Liver (tissue), 8 donors: ENCODE measurements at regions not wholly inside any gene's neighbourhood (a gene's known extent, or its start where the extent isn't known, plus 50 kb on each side); places are given as distances from the start of the nearest gene placed in this dataset.

Source experiments
- DNase-seq: peaks from one replicate; pipeline ENCODE4 v3.0.0-alpha.2; 2017; ENCODE audit warnings: low spot score
- H3K27ac ChIP-seq, 2 donors: one replicate each; pipeline ENCODE4 v1.7.0; 2013; ENCODE audit warnings: inconsistent platforms in 2 of 2, low read length in 2 of 2, control low read depth in 1 of 2, low read depth in 1 of 2, mild to moderate bottlenecking in 1 of 2
- H3K27me3 ChIP-seq, 4 donors: one replicate each; pipeline versions ENCODE4 v1.6.1 to v1.7.0; 2013; ENCODE audit warnings: low read length in 3 of 4, inconsistent platforms in 1 of 4, mild to moderate bottlenecking in 1 of 4, moderate library complexity in 1 of 4; ENCODE audit not compliant: control insufficient read depth in 4 of 4, insufficient read depth in 4 of 4
- H3K36me3 ChIP-seq, 4 donors: one replicate each; pipeline versions ENCODE4 v1.6.1 to v1.7.0; 2013; ENCODE audit warnings: low read length in 3 of 4, mild to moderate bottlenecking in 3 of 4, low read depth in 1 of 4, moderate library complexity in 1 of 4; ENCODE audit not compliant: control insufficient read depth in 4 of 4, insufficient read depth in 3 of 4
- H3K4me1 ChIP-seq, 4 donors: one replicate each; pipeline versions ENCODE4 v1.6.1 to v1.7.0; 2013; ENCODE audit warnings: low read length in 3 of 4, mild to moderate bottlenecking in 3 of 4, moderate library complexity in 1 of 4; ENCODE audit not compliant: control insufficient read depth in 4 of 4, insufficient read depth in 4 of 4
- H3K4me3 ChIP-seq, 3 donors: one replicate each; pipeline versions ENCODE4 v1.6.1 to v1.7.0; 2013; ENCODE audit warnings: low read length in 3 of 3, control low read depth in 1 of 3, low read depth in 1 of 3, mild to moderate bottlenecking in 1 of 3
- H3K9ac ChIP-seq, 2 donors: one replicate each; pipeline ENCODE4 v1.7.0; 2013; ENCODE audit warnings: low read length in 2 of 2, mild to moderate bottlenecking in 2 of 2, moderate library complexity in 2 of 2, control low read depth in 1 of 2, low read depth in 1 of 2
- H3K9me3 ChIP-seq, 4 donors: one replicate each; pipeline versions ENCODE4 v1.6.1 to v1.7.0; 2013; ENCODE audit warnings: low read length in 3 of 4; ENCODE audit not compliant: control insufficient read depth in 4 of 4
- EGR1 ChIP-seq, 2 donors: IDR thresholded peaks; 2 replicates each; pipeline ENCODE4 v1.6.1; 2016 to 2018; ENCODE audit warnings: antibody characterized with exemption in 2 of 2, low read depth in 2 of 2
- FOXA2 ChIP-seq: IDR thresholded peaks from 2 replicates; pipeline ENCODE4 v1.6.1; 2016; ENCODE audit warnings: antibody characterized with exemption
- GABPA ChIP-seq, 2 donors: IDR thresholded peaks in 1 of 2; conservative IDR thresholded peaks in 1 of 2; 2 replicates each; pipeline ENCODE4 v1.6.1; 2016; ENCODE audit warnings: antibody characterized with exemption in 2 of 2, mild to moderate bottlenecking in 1 of 2, moderate library complexity in 1 of 2
- HNF4A ChIP-seq, 2 donors: conservative IDR thresholded peaks; 2 replicates each; pipeline ENCODE4 v1.6.1; 2016; ENCODE audit warnings: antibody characterized with exemption in 2 of 2, mild to moderate bottlenecking in 2 of 2
- HNF4G ChIP-seq: IDR thresholded peaks from 2 replicates; pipeline ENCODE4 v1.6.1; 2016; ENCODE audit warnings: antibody characterized with exemption
- JUND ChIP-seq, 2 donors: IDR thresholded peaks; 2 replicates each; pipeline ENCODE4 v1.6.1; 2016; ENCODE audit warnings: antibody characterized with exemption in 2 of 2
- NR2F2 ChIP-seq: IDR thresholded peaks from 2 replicates; pipeline ENCODE4 v1.6.1; 2016; ENCODE audit warnings: antibody characterized with exemption
- RAD21 ChIP-seq, 2 donors: IDR thresholded peaks; 2 replicates each; pipeline ENCODE4 v1.6.1; 2016; ENCODE audit warnings: antibody characterized with exemption in 2 of 2, mild to moderate bottlenecking in 2 of 2
- RXRA ChIP-seq, 2 donors: IDR thresholded peaks; 2 replicates each; pipeline ENCODE4 v1.6.1; 2017 to 2018; ENCODE audit warnings: antibody characterized with exemption in 2 of 2, mild to moderate bottlenecking in 1 of 2
- SP1 ChIP-seq: IDR thresholded peaks from 2 replicates; pipeline ENCODE4 v1.6.1; 2018; ENCODE audit warnings: antibody characterized with exemption, mild to moderate bottlenecking
- TAF1 ChIP-seq: conservative IDR thresholded peaks from 2 replicates; pipeline ENCODE4 v1.6.1; 2016; ENCODE audit warnings: antibody characterized with exemption, mild to moderate bottlenecking
- WGBS: extraction: QIAGEN DNeasy Blood & Tissue Kit; methylation state at CpG from one replicate; pipeline ENCODE4 v1.1.7; 2013; 5-methylcytosine and 5-hydroxymethylcytosine counted together
- TF ChIP-seq, protein P1 (sequence below): IDR thresholded peaks from 2 replicates; pipeline ENCODE4 v1.6.1; 2016; ENCODE audit warnings: antibody characterized with exemption
- TF ChIP-seq, protein P2 (sequence below): fragments of 150-350 bp; IDR thresholded peaks from 2 replicates; pipeline ENCODE4 v1.5.1; 2017; ENCODE audit warnings: improper control_type of control experiment, low read depth, low read length; ENCODE audit not compliant: missing input control
- TF ChIP-seq, protein P3 (sequence below): IDR thresholded peaks from 2 replicates; pipeline ENCODE4 v1.6.1; 2016; ENCODE audit warnings: antibody characterized with exemption
- TF ChIP-seq, protein P4 (sequence below): IDR thresholded peaks from 2 replicates; pipeline ENCODE4 v1.6.1; 2016; ENCODE audit warnings: antibody characterized with exemption, mild to moderate bottlenecking
- TF ChIP-seq, protein P5 (sequence below): IDR thresholded peaks from 2 replicates; pipeline ENCODE4 v1.6.1; 2016; ENCODE audit warnings: antibody characterized with exemption
- donor health status: healthy.
- donor health status: healthy.
- donor health status: healthy.
- donor health status: healthy.
- donor health status: healthy.

DNA sequence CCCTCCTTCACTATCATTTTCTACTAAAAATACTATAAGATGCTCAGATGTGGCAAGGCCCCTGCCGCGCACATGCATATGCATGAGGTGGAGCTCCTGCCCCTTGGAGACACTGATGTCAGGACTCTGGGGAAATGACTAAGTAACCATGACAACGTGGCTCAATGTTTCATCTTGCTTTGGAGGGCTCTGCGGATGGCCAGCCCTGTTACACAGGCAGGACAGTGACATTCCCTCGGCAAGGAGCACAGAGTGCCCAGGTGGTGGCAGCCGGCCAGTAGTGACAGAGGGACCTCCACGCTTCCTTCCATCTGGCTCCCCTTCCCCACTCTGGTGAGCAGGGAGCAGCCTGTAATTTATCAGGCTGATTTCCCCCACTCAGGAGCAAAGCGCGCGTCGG lies 364.1 kb downstream of the SS18 start:
- TF ChIP-seq HNF4A (conservative IDR thresholded peaks at IDR 0.05), result no peak
- TF ChIP-seq, protein P1, sequence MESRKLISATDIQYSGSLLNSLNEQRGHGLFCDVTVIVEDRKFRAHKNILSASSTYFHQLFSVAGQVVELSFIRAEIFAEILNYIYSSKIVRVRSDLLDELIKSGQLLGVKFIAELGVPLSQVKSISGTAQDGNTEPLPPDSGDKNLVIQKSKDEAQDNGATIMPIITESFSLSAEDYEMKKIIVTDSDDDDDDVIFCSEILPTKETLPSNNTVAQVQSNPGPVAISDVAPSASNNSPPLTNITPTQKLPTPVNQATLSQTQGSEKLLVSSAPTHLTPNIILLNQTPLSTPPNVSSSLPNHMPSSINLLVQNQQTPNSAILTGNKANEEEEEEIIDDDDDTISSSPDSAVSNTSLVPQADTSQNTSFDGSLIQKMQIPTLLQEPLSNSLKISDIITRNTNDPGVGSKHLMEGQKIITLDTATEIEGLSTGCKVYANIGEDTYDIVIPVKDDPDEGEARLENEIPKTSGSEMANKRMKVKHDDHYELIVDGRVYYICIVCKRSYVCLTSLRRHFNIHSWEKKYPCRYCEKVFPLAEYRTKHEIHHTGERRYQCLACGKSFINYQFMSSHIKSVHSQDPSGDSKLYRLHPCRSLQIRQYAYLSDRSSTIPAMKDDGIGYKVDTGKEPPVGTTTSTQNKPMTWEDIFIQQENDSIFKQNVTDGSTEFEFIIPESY, result no peak
- no peak for TF ChIP-seq EGR1 (IDR thresholded peaks at IDR 0.05; ENCODE audit: low read depth in 2 of 2)
- no peak for TF ChIP-seq FOXA2
- TF ChIP-seq TAF1, result no peak
- TF ChIP-seq, protein P2, sequence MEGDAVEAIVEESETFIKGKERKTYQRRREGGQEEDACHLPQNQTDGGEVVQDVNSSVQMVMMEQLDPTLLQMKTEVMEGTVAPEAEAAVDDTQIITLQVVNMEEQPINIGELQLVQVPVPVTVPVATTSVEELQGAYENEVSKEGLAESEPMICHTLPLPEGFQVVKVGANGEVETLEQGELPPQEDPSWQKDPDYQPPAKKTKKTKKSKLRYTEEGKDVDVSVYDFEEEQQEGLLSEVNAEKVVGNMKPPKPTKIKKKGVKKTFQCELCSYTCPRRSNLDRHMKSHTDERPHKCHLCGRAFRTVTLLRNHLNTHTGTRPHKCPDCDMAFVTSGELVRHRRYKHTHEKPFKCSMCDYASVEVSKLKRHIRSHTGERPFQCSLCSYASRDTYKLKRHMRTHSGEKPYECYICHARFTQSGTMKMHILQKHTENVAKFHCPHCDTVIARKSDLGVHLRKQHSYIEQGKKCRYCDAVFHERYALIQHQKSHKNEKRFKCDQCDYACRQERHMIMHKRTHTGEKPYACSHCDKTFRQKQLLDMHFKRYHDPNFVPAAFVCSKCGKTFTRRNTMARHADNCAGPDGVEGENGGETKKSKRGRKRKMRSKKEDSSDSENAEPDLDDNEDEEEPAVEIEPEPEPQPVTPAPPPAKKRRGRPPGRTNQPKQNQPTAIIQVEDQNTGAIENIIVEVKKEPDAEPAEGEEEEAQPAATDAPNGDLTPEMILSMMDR, result no peak
- TF ChIP-seq GABPA (IDR thresholded peaks at IDR 0.05 in 1 of 2, conservative IDR thresholded peaks at IDR 0.05 in 1 of 2), result no peak
- TF ChIP-seq JUND (IDR thresholded peaks at IDR 0.05), result no peak
- TF ChIP-seq SP1, result no peak
- TF ChIP-seq RAD21 (IDR thresholded peaks at IDR 0.05), result no peak
- no peak for TF ChIP-seq HNF4G
- TF ChIP-seq NR2F2, result no peak
- TF ChIP-seq, protein P3, sequence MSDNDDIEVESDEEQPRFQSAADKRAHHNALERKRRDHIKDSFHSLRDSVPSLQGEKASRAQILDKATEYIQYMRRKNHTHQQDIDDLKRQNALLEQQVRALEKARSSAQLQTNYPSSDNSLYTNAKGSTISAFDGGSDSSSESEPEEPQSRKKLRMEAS, result no peak
- TF ChIP-seq, protein P4, sequence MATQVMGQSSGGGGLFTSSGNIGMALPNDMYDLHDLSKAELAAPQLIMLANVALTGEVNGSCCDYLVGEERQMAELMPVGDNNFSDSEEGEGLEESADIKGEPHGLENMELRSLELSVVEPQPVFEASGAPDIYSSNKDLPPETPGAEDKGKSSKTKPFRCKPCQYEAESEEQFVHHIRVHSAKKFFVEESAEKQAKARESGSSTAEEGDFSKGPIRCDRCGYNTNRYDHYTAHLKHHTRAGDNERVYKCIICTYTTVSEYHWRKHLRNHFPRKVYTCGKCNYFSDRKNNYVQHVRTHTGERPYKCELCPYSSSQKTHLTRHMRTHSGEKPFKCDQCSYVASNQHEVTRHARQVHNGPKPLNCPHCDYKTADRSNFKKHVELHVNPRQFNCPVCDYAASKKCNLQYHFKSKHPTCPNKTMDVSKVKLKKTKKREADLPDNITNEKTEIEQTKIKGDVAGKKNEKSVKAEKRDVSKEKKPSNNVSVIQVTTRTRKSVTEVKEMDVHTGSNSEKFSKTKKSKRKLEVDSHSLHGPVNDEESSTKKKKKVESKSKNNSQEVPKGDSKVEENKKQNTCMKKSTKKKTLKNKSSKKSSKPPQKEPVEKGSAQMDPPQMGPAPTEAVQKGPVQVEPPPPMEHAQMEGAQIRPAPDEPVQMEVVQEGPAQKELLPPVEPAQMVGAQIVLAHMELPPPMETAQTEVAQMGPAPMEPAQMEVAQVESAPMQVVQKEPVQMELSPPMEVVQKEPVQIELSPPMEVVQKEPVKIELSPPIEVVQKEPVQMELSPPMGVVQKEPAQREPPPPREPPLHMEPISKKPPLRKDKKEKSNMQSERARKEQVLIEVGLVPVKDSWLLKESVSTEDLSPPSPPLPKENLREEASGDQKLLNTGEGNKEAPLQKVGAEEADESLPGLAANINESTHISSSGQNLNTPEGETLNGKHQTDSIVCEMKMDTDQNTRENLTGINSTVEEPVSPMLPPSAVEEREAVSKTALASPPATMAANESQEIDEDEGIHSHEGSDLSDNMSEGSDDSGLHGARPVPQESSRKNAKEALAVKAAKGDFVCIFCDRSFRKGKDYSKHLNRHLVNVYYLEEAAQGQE, result no peak
- no peak for TF ChIP-seq RXRA (IDR thresholded peaks at IDR 0.05)
- TF ChIP-seq, protein P5, sequence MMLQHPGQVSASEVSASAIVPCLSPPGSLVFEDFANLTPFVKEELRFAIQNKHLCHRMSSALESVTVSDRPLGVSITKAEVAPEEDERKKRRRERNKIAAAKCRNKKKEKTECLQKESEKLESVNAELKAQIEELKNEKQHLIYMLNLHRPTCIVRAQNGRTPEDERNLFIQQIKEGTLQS, result no peak
- Histone ChIP-seq H3K27ac (no peak overlapping the region), H3K9ac (no peak overlapping the region), H3K36me3 (no peaks in the 10 kb centered on the region), H3K4me1 (no peaks in the 10 kb centered on the region), H3K9me3 (no peaks in the 10 kb centered on the region), H3K27me3 (peaks cover 0 to 3% (median 0%) of the 10 kb centered on the region in 4 donors), H3K4me3 (no peak overlapping the region)
- 60% methylated on average over 11 of the region's 11 CpGs for whole genome bisulfite sequencing
- no peak for DNase-seq

DNA sequence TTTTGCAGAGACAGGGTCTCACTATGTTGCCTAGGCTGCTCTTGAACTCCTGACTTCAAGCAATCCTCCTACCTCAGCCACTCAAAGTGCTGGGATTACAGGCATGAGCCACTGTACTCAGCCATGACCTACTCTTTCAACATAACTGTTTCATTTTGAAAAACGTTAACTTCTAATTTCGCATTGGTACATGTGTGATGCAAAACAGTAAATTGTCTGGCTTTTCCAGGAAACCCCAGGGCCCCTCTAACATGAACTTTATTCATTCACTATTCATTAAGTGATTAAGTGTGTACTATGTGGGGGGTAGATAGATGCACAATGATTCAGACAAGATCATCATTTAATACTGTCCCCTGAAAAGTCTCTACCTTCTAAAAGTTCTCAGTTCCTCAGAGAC lies 364.9 kb downstream of the SS18 start:
- WGBS, result 85% methylated on average over 2 of the region's 2 CpGs
- no peak for TF ChIP-seq EGR1 (IDR thresholded peaks at IDR 0.05; ENCODE audit: low read depth in 2 of 2)
- no peak for TF ChIP-seq HNF4A (conservative IDR thresholded peaks at IDR 0.05)
- no peak for TF ChIP-seq TAF1
- TF ChIP-seq, protein P3, result no peak

More for the DNA sequence above, 364.9 kb downstream of the SS18 start:
- Histone ChIP-seq H3K27me3 (peaks cover 0 to 3% (median 0%) of the 10 kb centered on the region in 4 donors), H3K9me3 (no peaks in the 10 kb centered on the region), H3K27ac (no peak overlapping the region), H3K4me1 (no peaks in the 10 kb centered on the region), H3K4me3 (no peak overlapping the region), H3K36me3 (no peaks in the 10 kb centered on the region), H3K9ac (no peak overlapping the region)
- no peak for DNase-seq
